HCT116 (cell line): ENCODE measurements at regions not wholly inside any gene's neighbourhood (a gene's known extent, or its start where the extent isn't known, plus 50 kb on each side); places are given as distances from the start of the nearest gene placed in this dataset.

ENCODE experiments used
- ATAC-seq: fragments of 200-7000 bp; cut with Tn5 transposase; 2 replicates; pipeline ENCODE4 v1.9.1; 2020; ENCODE audit warnings: mild to moderate bottlenecking, moderate library complexity
- BruUV-seq: library from RNA; stranded (reverse); fragments of 400-500 nt; replicated peaks from 2 replicates; lab custom pipeline; 2021; lab: Mats Ljungman, UMichigan
- CTCF ChIA-PET: fragments of 300-600 bp; sonication (Branson Sonifier 250); formaldehyde crosslinking; loops from one replicate; lab custom pipeline; 2021; ENCODE audit warnings: antibody characterized with exemption; lab: Charles Lee
- POLR2A ChIA-PET: fragments of 300-600, 350-600 bp; sonication (Branson Sonifier 250); formaldehyde crosslinking; loops from one replicate; lab custom pipeline; 2021; ENCODE audit warnings: antibody characterized with exemption; lab: Charles Lee
- RAD21 ChIA-PET, 2 experiments: fragments of 300-600 bp; sonication (Branson Sonifier 250); formaldehyde crosslinking; loops; one replicate each; lab custom pipeline; 2023; ENCODE audit warnings: low total read pairs in 2 of 2; ENCODE audit not compliant: uncharacterized antibody in 2 of 2, unreplicated experiment in 2 of 2, low non-redundant PET in 1 of 2; lab: Charles Lee
- DNase-seq: peaks from one replicate; pipeline ENCODE4 v3.0.0-alpha.2; 2010; ENCODE audit warnings: low read depth, low spot score
- H2AFZ ChIP-seq: fragments of 200-600 bp; shearing (Covaris generic), sonication (generic); 2 replicates; pipeline ENCODE4 v1.6.1; 2017; ENCODE audit warnings: low read depth, mixed run types, mixed read lengths, antibody characterized with exemption, low read length; ENCODE audit not compliant: poor library complexity, severe bottlenecking
- H3K27ac ChIP-seq: 2 replicates; pipeline ENCODE4 v1.5.1; 2012; ENCODE audit warnings: low read depth, low read length
- H3K27me3 ChIP-seq: fragments of 200-600 bp; sonication (generic); 2 replicates; pipeline ENCODE4 v1.6.1; 2016; ENCODE audit warnings: mixed run types, low read length, mixed read lengths; ENCODE audit not compliant: insufficient read depth
- H3K36me3 ChIP-seq, 2 experiments: fragments of 200-500 bp in 1 of 2; fragments of 200-600 bp in 1 of 2; sonication (Bioruptor generic) in 1 of 2; sonication (generic) in 1 of 2; 2 replicates each; pipeline versions ENCODE4 v1.5.1 to v1.6.1; 2014 to 2016; ENCODE audit warnings: low read length in 2 of 2, inconsistent platforms in 1 of 2, mixed read lengths in 1 of 2, mixed run types in 1 of 2; ENCODE audit not compliant: insufficient read depth in 2 of 2, control insufficient read depth in 1 of 2
- H3K4me1 ChIP-seq, 2 experiments: fragments of 200-600 bp in 1 of 2; sonication (generic) in 1 of 2; 2 replicates each; pipeline versions ENCODE4 v1.5.1 to v1.6.1; 2012 to 2017; ENCODE audit warnings: low read length in 2 of 2, inconsistent platforms in 1 of 2, mild to moderate bottlenecking in 1 of 2, mixed read lengths in 1 of 2, mixed run types in 1 of 2, moderate library complexity in 1 of 2; ENCODE audit not compliant: insufficient read depth in 2 of 2, control insufficient read depth in 1 of 2
- H3K4me2 ChIP-seq: fragments of 200-600 bp; sonication (generic); 2 replicates; pipeline ENCODE4 v1.6.1; 2017; ENCODE audit warnings: mixed run types, low read length, mixed read lengths
- H3K4me3 ChIP-seq, 2 experiments: fragments of 200-600 bp in 1 of 2; sonication (generic) in 1 of 2; replicated peaks in 1 of 2; 2 replicates each; pipeline ENCODE4 v1.5.1; 2011 to 2016; ENCODE audit warnings: low read length in 2 of 2, control low read depth in 1 of 2, low read depth in 1 of 2, mild to moderate bottlenecking in 1 of 2, mixed read lengths in 1 of 2, mixed run types in 1 of 2
- H3K79me2 ChIP-seq: fragments of 200-600 bp; sonication (generic); 2 replicates; pipeline ENCODE4 v1.6.1; 2017; ENCODE audit warnings: mild to moderate bottlenecking, mixed run types, low read length, moderate library complexity, mixed read lengths; ENCODE audit not compliant: insufficient read depth
- H3K9ac ChIP-seq: fragments of 200-600 bp; sonication (generic); 2 replicates; pipeline ENCODE4 v1.6.1; 2016; ENCODE audit warnings: low read length, mixed read lengths
- H3K9me2 ChIP-seq: fragments of 200-600 bp; sonication (generic), shearing (Covaris generic); 2 replicates; pipeline ENCODE4 v1.6.1; 2017; ENCODE audit warnings: mixed run types, mild to moderate bottlenecking, moderate library complexity; ENCODE audit not compliant: insufficient read depth
- H3K9me3 ChIP-seq, 2 experiments: fragments of 200-500 bp in 1 of 2; fragments of 200-600 bp in 1 of 2; sonication (Bioruptor generic) in 1 of 2; sonication (generic) in 1 of 2; 2 replicates each; pipeline ENCODE4 v1.6.1; 2014 to 2017; ENCODE audit warnings: low read length in 2 of 2, mixed read lengths in 2 of 2, inconsistent platforms in 1 of 2, low read depth in 1 of 2, mild to moderate bottlenecking in 1 of 2, mixed run types in 1 of 2, moderate library complexity in 1 of 2; ENCODE audit not compliant: control insufficient read depth in 1 of 2, insufficient read depth in 1 of 2
- H4K20me1 ChIP-seq: fragments of 200-600 bp; sonication (generic), shearing (Covaris generic); 2 replicates; pipeline ENCODE4 v1.6.1; 2017; ENCODE audit warnings: mixed run types, mild to moderate bottlenecking, moderate library complexity; ENCODE audit not compliant: insufficient read depth
- CBX3 ChIP-seq: IDR thresholded peaks from 2 replicates; pipeline ENCODE4 v1.6.1; 2012; ENCODE audit warnings: low read depth
- CEBPB ChIP-seq: IDR thresholded peaks from 2 replicates; pipeline ENCODE4 v1.6.1; 2012; ENCODE audit warnings: low read depth
- CTCF ChIP-seq, 3 experiments: fragments of 200-600 bp in 1 of 3; sonication (generic) in 1 of 3; IDR thresholded peaks in 2 of 3; conservative IDR thresholded peaks in 1 of 3; 2 replicates each; pipeline ENCODE4 v1.5.1; 2012 to 2017; ENCODE audit warnings: low read depth in 2 of 3, low read length in 2 of 3, antibody characterized with exemption in 1 of 3, borderline replicate concordance in 1 of 3, control low read depth in 1 of 3, mild to moderate bottlenecking in 1 of 3, mixed read lengths in 1 of 3, mixed run types in 1 of 3, moderate library complexity in 1 of 3; ENCODE audit not compliant: insufficient read depth in 1 of 3
- EGR1 ChIP-seq: IDR thresholded peaks from 2 replicates; pipeline ENCODE4 v1.6.1; 2012; ENCODE audit warnings: low read depth
- ELF1 ChIP-seq: IDR thresholded peaks from 2 replicates; pipeline ENCODE4 v1.6.1; 2012; ENCODE audit warnings: low read depth, borderline replicate concordance
- EZH2 ChIP-seq: fragments of 200-600 bp; sonication (generic); IDR thresholded peaks from 2 replicates; pipeline ENCODE4 v1.6.1; 2017; ENCODE audit warnings: antibody characterized with exemption, mixed run types
- EZH2phosphoT487 ChIP-seq: fragments of 200-600 bp; IDR thresholded peaks from 2 replicates; pipeline ENCODE4 v1.6.1; 2018; ENCODE audit warnings: antibody characterized with exemption, borderline replicate concordance
- FOSL1 ChIP-seq: IDR thresholded peaks from 2 replicates; pipeline ENCODE4 v1.6.1; 2012; ENCODE audit warnings: low read depth
- JUND ChIP-seq: IDR thresholded peaks from 2 replicates; pipeline ENCODE4 v1.6.1; 2012
- MAX ChIP-seq: IDR thresholded peaks from 2 replicates; pipeline ENCODE4 v1.6.1; 2012
- POLR2A ChIP-seq: IDR thresholded peaks from 2 replicates; pipeline ENCODE4 v1.7.0; 2011; ENCODE audit warnings: borderline replicate concordance; ENCODE audit not compliant: insufficient read depth, insufficient read length; ENCODE audit errors: extremely low read depth
- POLR2AphosphoS5 ChIP-seq: IDR thresholded peaks from 2 replicates; pipeline ENCODE4 v1.6.1; 2011; ENCODE audit warnings: mild to moderate bottlenecking, low read depth, low read length, moderate library complexity
- RAD21 ChIP-seq: IDR thresholded peaks from 2 replicates; pipeline ENCODE4 v1.6.1; 2012; ENCODE audit warnings: low read depth, mild to moderate bottlenecking
- SIN3A ChIP-seq: IDR thresholded peaks from 2 replicates; pipeline ENCODE4 v1.6.1; 2012; ENCODE audit warnings: low read depth
- SP1 ChIP-seq: IDR thresholded peaks from 2 replicates; pipeline ENCODE4 v1.6.1; 2012; ENCODE audit warnings: low read depth
- SRF ChIP-seq: IDR thresholded peaks from 2 replicates; pipeline ENCODE4 v1.6.1; 2012; ENCODE audit warnings: low read depth
- TCF7L2 ChIP-seq: IDR thresholded peaks from 2 replicates; pipeline ENCODE4 v1.7.0; 2011; ENCODE audit warnings: borderline replicate concordance, inconsistent platforms; ENCODE audit not compliant: insufficient read depth, insufficient read length; ENCODE audit errors: extremely low read depth
- YY1 ChIP-seq: IDR thresholded peaks from 2 replicates; pipeline ENCODE4 v1.6.1; 2011; ENCODE audit warnings: low read length, low read depth, moderate library complexity, mild to moderate bottlenecking; ENCODE audit not compliant: insufficient replicate concordance; ENCODE audit errors: extremely low read depth
- ZFX ChIP-seq: fragments of 450-650 bp; IDR thresholded peaks from 2 replicates; pipeline ENCODE4 v1.6.1; 2017
- ZNF274 ChIP-seq: fragments of 200-500 bp; sonication (Bioruptor generic); IDR thresholded peaks from 2 replicates; pipeline ENCODE4 v1.6.1; 2014; ENCODE audit warnings: mild to moderate bottlenecking, low read depth, low read length, inconsistent platforms
- intact Hi-C: fragments of 100-400 bp; cut with micrococcal nuclease; formaldehyde crosslinking; loops from 2 replicates; pipeline ENCODE4 v1.10.0; 2022
- TF ChIP-seq, protein P1 (sequence below): IDR thresholded peaks from 2 replicates; pipeline ENCODE4 v1.6.1; 2012; ENCODE audit warnings: low read depth
- TF ChIP-seq, protein P2 (sequence below): IDR thresholded peaks from 2 replicates; pipeline ENCODE4 v1.6.1; 2012

GRCh38 chr2:136236019-136236418 is 118.1 kb upstream of the CXCR4 start:
- no peaks in the 10 kb centered on the region for H3K79me2 ChIP-seq
- intact Hi-C loops = no loop called here
- H2AFZ ChIP-seq = no peak overlapping the region
- H4K20me1 ChIP-seq = no peaks in the 10 kb centered on the region
- peak overlapping the region; percentile 54 for H3K4me2 ChIP-seq
- DNase-seq = peak; percentile 95
- ATAC-seq = peak; percentile 93
- BruUV-seq = no TSS peak
- no peaks in the 10 kb centered on the region for H3K9me2 ChIP-seq
- no peak overlapping the region for H3K9ac ChIP-seq
- ChIA-PET CTCF (interaction anchor here (1.3 kb wide), 1 partner anchor 11 kb away, joined by 3 read pairs; no protein-coding TSS in a partner anchor), POLR2A (interaction anchor here (0.9 kb wide), 1 partner anchor 11 kb away, joined by 3 read pairs; no protein-coding TSS in a partner anchor), RAD21 (interaction anchor here in 1 of 2 experiments (0.6 kb wide), 1 partner anchor 195 kb away, joined by 6 read pairs; no protein-coding TSS in a partner anchor)
- H3K27me3 ChIP-seq = 0 out of 2 replicates have a peak, but pooled peaks cover 8% of the 10 kb centered on the region
- H3K36me3 ChIP-seq = no peaks in the 10 kb centered on the region
- no peaks in the 10 kb centered on the region for H3K9me3 ChIP-seq
- H3K4me3 ChIP-seq = no peak overlapping the region
- H3K27ac ChIP-seq = no peak overlapping the region
- H3K4me1 ChIP-seq = peaks cover 16 to 42% of the 10 kb centered on the region in 2 experiments
- peak; percentile 99 for TF ChIP-seq FOSL1
- peak; percentile 91 for TF ChIP-seq SP1
- TF ChIP-seq ZFX = no peak
- TF ChIP-seq YY1 = peak; percentile 42
- TF ChIP-seq, protein P1, sequence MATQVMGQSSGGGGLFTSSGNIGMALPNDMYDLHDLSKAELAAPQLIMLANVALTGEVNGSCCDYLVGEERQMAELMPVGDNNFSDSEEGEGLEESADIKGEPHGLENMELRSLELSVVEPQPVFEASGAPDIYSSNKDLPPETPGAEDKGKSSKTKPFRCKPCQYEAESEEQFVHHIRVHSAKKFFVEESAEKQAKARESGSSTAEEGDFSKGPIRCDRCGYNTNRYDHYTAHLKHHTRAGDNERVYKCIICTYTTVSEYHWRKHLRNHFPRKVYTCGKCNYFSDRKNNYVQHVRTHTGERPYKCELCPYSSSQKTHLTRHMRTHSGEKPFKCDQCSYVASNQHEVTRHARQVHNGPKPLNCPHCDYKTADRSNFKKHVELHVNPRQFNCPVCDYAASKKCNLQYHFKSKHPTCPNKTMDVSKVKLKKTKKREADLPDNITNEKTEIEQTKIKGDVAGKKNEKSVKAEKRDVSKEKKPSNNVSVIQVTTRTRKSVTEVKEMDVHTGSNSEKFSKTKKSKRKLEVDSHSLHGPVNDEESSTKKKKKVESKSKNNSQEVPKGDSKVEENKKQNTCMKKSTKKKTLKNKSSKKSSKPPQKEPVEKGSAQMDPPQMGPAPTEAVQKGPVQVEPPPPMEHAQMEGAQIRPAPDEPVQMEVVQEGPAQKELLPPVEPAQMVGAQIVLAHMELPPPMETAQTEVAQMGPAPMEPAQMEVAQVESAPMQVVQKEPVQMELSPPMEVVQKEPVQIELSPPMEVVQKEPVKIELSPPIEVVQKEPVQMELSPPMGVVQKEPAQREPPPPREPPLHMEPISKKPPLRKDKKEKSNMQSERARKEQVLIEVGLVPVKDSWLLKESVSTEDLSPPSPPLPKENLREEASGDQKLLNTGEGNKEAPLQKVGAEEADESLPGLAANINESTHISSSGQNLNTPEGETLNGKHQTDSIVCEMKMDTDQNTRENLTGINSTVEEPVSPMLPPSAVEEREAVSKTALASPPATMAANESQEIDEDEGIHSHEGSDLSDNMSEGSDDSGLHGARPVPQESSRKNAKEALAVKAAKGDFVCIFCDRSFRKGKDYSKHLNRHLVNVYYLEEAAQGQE = no peak
- TF ChIP-seq POLR2A = no peak
- no peak for TF ChIP-seq ELF1
- peak; percentile 98 for TF ChIP-seq JUND
- no peak for TF ChIP-seq ZNF274
- peak; percentile 28 for TF ChIP-seq RAD21
- TF ChIP-seq, protein P2, sequence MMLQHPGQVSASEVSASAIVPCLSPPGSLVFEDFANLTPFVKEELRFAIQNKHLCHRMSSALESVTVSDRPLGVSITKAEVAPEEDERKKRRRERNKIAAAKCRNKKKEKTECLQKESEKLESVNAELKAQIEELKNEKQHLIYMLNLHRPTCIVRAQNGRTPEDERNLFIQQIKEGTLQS = no peak
- peak; percentile 56; the same call in 1 of the 2 replicates for TF ChIP-seq POLR2AphosphoS5
- TF ChIP-seq EZH2phosphoT487 = no peak
- TF ChIP-seq MAX = 0 out of 2 replicates have a peak, but pooled peaks have one; percentile 20
- 0 out of 2 replicates have a peak, but pooled peaks have one; percentile 43 for TF ChIP-seq SIN3A
- TF ChIP-seq TCF7L2 = peak; percentile 96
- TF ChIP-seq CBX3 = peak; percentile 94
- 0 out of 2 replicates have a peak, but pooled peaks have one; percentile 25 for TF ChIP-seq EGR1
- TF ChIP-seq EZH2 = no peak
- no peak for TF ChIP-seq CTCF (IDR thresholded peaks at IDR 0.05 in 2 of 3, conservative IDR thresholded peaks at IDR 0.05 in 1 of 3; ENCODE audit: borderline replicate concordance in 1 of 3, insufficient read depth in 1 of 3, low read depth in 2 of 3, low read length in 2 of 3)
- TF ChIP-seq SRF = peak; percentile 84
- TF ChIP-seq CEBPB = peak; percentile 29; the same call in 1 of the 2 replicates
